DND-41 (cell line): ENCODE measurements at regions not wholly inside any gene's neighbourhood (a gene's known extent, or its start where the extent isn't known, plus 50 kb on each side); places are given as distances from the start of the nearest gene placed in this dataset.

Experiments
- CTCF ChIP-seq: IDR thresholded peaks from 2 replicates; pipeline ENCODE4 v1.5.1; 2012; ENCODE audit warnings: borderline replicate concordance, low read length, moderate library complexity, mild to moderate bottlenecking; ENCODE audit not compliant: poor library complexity, severe bottlenecking; ENCODE audit errors: extremely low read depth
- EZH2 ChIP-seq: IDR thresholded peaks from 3 replicates; pipeline ENCODE4 v1.6.1; 2012; ENCODE audit warnings: borderline replicate concordance, low read depth, mild to moderate bottlenecking, moderate library complexity, low read length, inconsistent platforms; ENCODE audit not compliant: severe bottlenecking

- TF ChIP-seq CTCF = no peak
- TF ChIP-seq EZH2 = no peak
Observed at GRCh38 chr3:75136100-75136897, 521.8 kb upstream of the CNTN3 start.
